Erythroblast (primary cell): ENCODE measurements at regions not wholly inside any gene's neighbourhood (a gene's known extent, or its start where the extent isn't known, plus 50 kb on each side); places are given as distances from the start of the nearest gene placed in this dataset.

Experiments
- GATA1 ChIP-seq: IDR thresholded peaks from 2 replicates; pipeline ENCODE4 v1.6.1; 2011; ENCODE audit warnings: low read depth, mild to moderate bottlenecking, control low read depth, low read length, moderate library complexity
- POLR2A ChIP-seq: IDR thresholded peaks from 2 replicates; pipeline ENCODE4 v1.6.1; 2011; ENCODE audit warnings: mild to moderate bottlenecking, low read length

GRCh38 chr2:123362671-123363440 lies 662.2 kb upstream of the CNTNAP5 start:
- no peak for TF ChIP-seq POLR2A
- no peak for TF ChIP-seq GATA1
